OCI-LY1 (cell line): ENCODE measurements at regions not wholly inside any gene's neighbourhood (a gene's known extent, or its start where the extent isn't known, plus 50 kb on each side); places are given as distances from the start of the nearest gene placed in this dataset.

Experiments
- H2AFZ ChIP-seq: fragments of 200-600 bp; sonication (generic), shearing (Covaris generic); 2 replicates; pipeline ENCODE4 v1.6.0; 2014; ENCODE audit warnings: antibody characterized with exemption, mild to moderate bottlenecking, low read length
- H3F3A ChIP-seq: fragments of 200-600 bp; sonication (generic), shearing (Covaris generic); 2 replicates; pipeline ENCODE4 v1.6.0; 2014; ENCODE audit warnings: mild to moderate bottlenecking, antibody characterized with exemption, low read length, moderate library complexity; ENCODE audit not compliant: insufficient read depth
- H3K27ac ChIP-seq: fragments of 200-600 bp; sonication (generic); 2 replicates; pipeline ENCODE4 v1.5.1; 2014; ENCODE audit warnings: low read length, mixed run types, mild to moderate bottlenecking, low read depth; ENCODE audit not compliant: poor library complexity, severe bottlenecking
- H3K27me3 ChIP-seq: fragments of 200-600 bp; sonication (generic); 2 replicates; pipeline ENCODE4 v1.6.0; 2014; ENCODE audit warnings: antibody characterized with exemption, mild to moderate bottlenecking, low read length, moderate library complexity; ENCODE audit not compliant: insufficient read depth
- H3K36me3 ChIP-seq: fragments of 200-600 bp; sonication (generic); 2 replicates; pipeline ENCODE4 v1.6.1; 2014; ENCODE audit warnings: mild to moderate bottlenecking, antibody characterized with exemption, low read length, moderate library complexity, mixed read lengths; ENCODE audit not compliant: insufficient read depth
- H3K4me1 ChIP-seq: fragments of 200-600 bp; sonication (generic); 2 replicates; pipeline ENCODE4 v1.5.1; 2014; ENCODE audit warnings: mild to moderate bottlenecking, low read length, moderate library complexity; ENCODE audit not compliant: insufficient read depth, severe bottlenecking
- H3K4me2 ChIP-seq: fragments of 200-600 bp; sonication (generic), shearing (Covaris generic); 2 replicates; pipeline ENCODE4 v1.6.1; 2014; ENCODE audit warnings: low read length
- H3K4me3 ChIP-seq: fragments of 200-600 bp; sonication (generic); 2 replicates; pipeline ENCODE4 v1.5.1; 2014; ENCODE audit warnings: low read length, low read depth, mild to moderate bottlenecking, mixed read lengths; ENCODE audit not compliant: poor library complexity, severe bottlenecking
- H3K79me2 ChIP-seq: fragments of 200-600 bp; shearing (Covaris generic); 2 replicates; pipeline ENCODE4 v1.6.1; 2016; ENCODE audit warnings: mixed run types, low read length, mixed read lengths; ENCODE audit not compliant: insufficient read depth
- H3K9ac ChIP-seq: fragments of 200-600 bp; sonication (generic), shearing (Covaris generic); 2 replicates; pipeline ENCODE4 v1.6.1; 2014; ENCODE audit warnings: mild to moderate bottlenecking, low read length, mixed read lengths
- H3K9me2 ChIP-seq: fragments of 200-600 bp; sonication (generic), shearing (Covaris generic); 2 replicates; pipeline ENCODE4 v1.6.1; 2014; ENCODE audit warnings: low read depth, mild to moderate bottlenecking, low read length, mixed read lengths
- H3K9me3 ChIP-seq: fragments of 200-600 bp; shearing (Covaris generic); 2 replicates; pipeline ENCODE4 v1.6.1; 2014; ENCODE audit warnings: low read length, mixed read lengths
- H4K20me1 ChIP-seq: fragments of 200-600 bp; sonication (generic), shearing (Covaris generic); 2 replicates; pipeline ENCODE4 v1.6.0; 2016; ENCODE audit warnings: mild to moderate bottlenecking, low read length; ENCODE audit not compliant: insufficient read depth
- CTCF ChIP-seq: fragments of 200-600 bp; sonication (generic), shearing (Covaris generic); IDR thresholded peaks from 2 replicates; pipeline ENCODE4 v1.5.1; 2017; ENCODE audit warnings: mild to moderate bottlenecking, antibody characterized with exemption, low read length, moderate library complexity, mixed read lengths
- EZH2 ChIP-seq: fragments of 200-600 bp; sonication (generic), shearing (Covaris generic); IDR thresholded peaks from 2 replicates; pipeline ENCODE4 v1.8.0; 2017; ENCODE audit warnings: borderline replicate concordance, mixed run types, mild to moderate bottlenecking, antibody characterized with exemption, low read length, moderate library complexity, mixed read lengths

- Histone ChIP-seq H3K9ac (no peak overlapping the region), H3F3A (no peaks in the 10 kb centered on the region), H3K36me3 (no peaks in the 10 kb centered on the region), H3K4me3 (no peak overlapping the region), H3K9me3 (no peaks in the 10 kb centered on the region), H3K79me2 (no peaks in the 10 kb centered on the region), H3K27ac (no peak overlapping the region), H3K9me2 (no peaks in the 10 kb centered on the region), H3K4me2 (no peak overlapping the region), H3K27me3 (peaks cover 8% of the 10 kb centered on the region; the same call in 1 of the 2 replicates), H3K4me1 (no peaks in the 10 kb centered on the region), H4K20me1 (no peaks in the 10 kb centered on the region), H2AFZ (no peak overlapping the region)
- no peak for TF ChIP-seq EZH2
- TF ChIP-seq CTCF = no peak
These were observed 251.1 kb downstream of the TRIB2 start for GRCh38 chr2:12967804-12968203.

DNA sequence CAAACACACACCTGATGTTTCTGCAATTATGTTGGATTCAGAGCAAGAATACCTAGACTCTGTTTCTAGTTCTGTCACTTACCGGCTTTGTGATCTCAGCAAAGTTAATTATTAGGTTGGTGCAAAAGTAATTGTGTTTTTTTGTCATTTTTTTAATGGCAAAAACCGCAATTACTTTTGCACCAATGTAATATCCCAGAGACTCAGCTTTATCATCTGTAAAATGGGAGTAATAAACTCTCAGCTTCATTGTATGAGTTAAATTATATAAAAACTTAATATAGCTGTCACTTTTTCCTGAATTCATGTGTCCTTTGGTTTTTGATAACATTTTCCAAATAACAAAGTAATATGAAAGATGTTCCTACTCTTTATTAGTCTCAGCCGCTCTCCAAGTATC is 251.7 kb downstream of the TRIB2 start:
- Histone ChIP-seq H3K9me3 (no peaks in the 10 kb centered on the region), H3K27me3 (peaks cover 8% of the 10 kb centered on the region; the same call in 1 of the 2 replicates), H3K4me1 (no peaks in the 10 kb centered on the region), H3F3A (no peaks in the 10 kb centered on the region), H3K9ac (no peak overlapping the region), H3K36me3 (no peaks in the 10 kb centered on the region), H4K20me1 (no peaks in the 10 kb centered on the region), H3K9me2 (no peaks in the 10 kb centered on the region), H3K79me2 (no peaks in the 10 kb centered on the region), H2AFZ (no peak overlapping the region), H3K4me3 (no peak overlapping the region), H3K27ac (no peak overlapping the region), H3K4me2 (no peak overlapping the region)
- TF ChIP-seq CTCF (no peak), EZH2 (no peak)

DNA sequence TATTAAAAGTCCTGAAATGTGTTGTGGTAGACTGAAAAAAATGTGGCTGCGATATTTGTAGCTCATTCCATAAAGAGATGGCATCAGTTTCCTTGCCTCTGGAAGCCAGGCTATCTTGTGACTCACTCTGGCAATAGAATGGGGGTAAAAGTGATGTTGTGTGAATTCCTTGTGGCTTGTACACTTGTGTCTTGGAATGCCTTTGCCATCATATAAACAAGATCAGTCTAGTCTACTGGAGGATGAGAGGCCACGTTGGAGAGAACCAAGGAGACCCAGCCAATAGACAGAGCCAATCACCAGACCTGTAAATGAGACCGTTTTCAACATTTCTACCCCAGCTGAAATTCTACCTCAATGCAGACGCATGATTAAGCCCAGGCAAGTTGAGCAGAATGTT is 254.1 kb downstream of the TRIB2 start:
- no peak overlapping the region for H3K4me2 ChIP-seq
- H3K79me2 ChIP-seq = no peaks in the 10 kb centered on the region
- no peak for TF ChIP-seq EZH2
- no peaks in the 10 kb centered on the region for H3K9me3 ChIP-seq
- no peak overlapping the region for H3K27ac ChIP-seq
- peaks cover 8% of the 10 kb centered on the region; the same call in 1 of the 2 replicates for H3K27me3 ChIP-seq
- no peaks in the 10 kb centered on the region for H3K9me2 ChIP-seq
- H3F3A ChIP-seq = no peaks in the 10 kb centered on the region
- H4K20me1 ChIP-seq = no peaks in the 10 kb centered on the region
- no peaks in the 10 kb centered on the region for H3K36me3 ChIP-seq
- H3K4me3 ChIP-seq = no peak overlapping the region
- H2AFZ ChIP-seq = no peak overlapping the region
- H3K4me1 ChIP-seq = no peaks in the 10 kb centered on the region
- H3K9ac ChIP-seq = no peak overlapping the region

DNA sequence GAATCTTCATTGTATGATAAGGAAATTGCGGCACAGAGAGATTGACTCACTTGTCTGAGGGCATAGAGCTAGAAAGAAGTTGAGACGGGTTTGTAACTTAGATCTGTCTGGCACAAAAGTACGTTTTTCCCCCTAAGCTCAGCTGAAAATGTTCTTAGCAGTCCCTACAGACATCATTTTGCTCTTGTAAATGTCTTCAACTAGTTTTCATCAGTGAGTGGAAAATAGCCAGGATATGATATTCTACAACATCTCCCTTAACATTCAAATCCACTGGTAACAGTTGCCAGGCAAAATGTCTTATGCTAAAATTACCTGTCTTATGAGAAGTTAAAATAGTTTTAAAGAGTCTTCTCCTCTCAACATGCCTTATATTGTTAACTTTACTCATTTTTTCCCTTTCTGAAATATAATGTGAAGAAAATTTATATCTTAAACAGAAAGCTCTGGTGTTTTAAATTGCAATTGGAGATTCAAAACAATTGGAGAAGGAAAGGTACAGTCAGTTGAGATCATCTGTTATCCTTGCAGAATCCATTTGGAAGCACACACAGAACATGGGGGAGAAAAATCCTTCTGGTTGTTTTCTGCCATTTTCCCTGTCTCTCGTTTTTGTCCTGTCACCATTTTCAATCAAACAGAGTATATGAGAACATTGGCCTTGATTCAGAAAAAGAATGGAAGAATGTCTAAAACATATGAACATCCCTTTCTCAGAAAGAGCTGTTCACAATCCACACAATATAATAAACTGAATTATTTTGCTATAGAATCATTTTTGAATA is 255.0 kb downstream of the TRIB2 start:
- Histone ChIP-seq H3K36me3 (no peaks in the 10 kb centered on the region), H3K9ac (no peak overlapping the region), H3K4me3 (no peak overlapping the region), H3K27ac (no peak overlapping the region), H3K9me3 (no peaks in the 10 kb centered on the region), H3K79me2 (no peaks in the 10 kb centered on the region), H3F3A (no peaks in the 10 kb centered on the region), H3K4me2 (no peak overlapping the region), H2AFZ (no peak overlapping the region), H3K27me3 (peaks cover 8% of the 10 kb centered on the region; the same call in 1 of the 2 replicates), H3K9me2 (no peaks in the 10 kb centered on the region), H4K20me1 (no peaks in the 10 kb centered on the region), H3K4me1 (no peaks in the 10 kb centered on the region)
- no peak for TF ChIP-seq CTCF
- TF ChIP-seq EZH2 = no peak
